Prostate gland (tissue), 2 donors: ENCODE measurements at regions not wholly inside any gene's neighbourhood (a gene's known extent, or its start where the extent isn't known, plus 50 kb on each side); places are given as distances from the start of the nearest gene placed in this dataset.

Experiments used
- POLR2AphosphoS5 ChIP-seq: sonication (generic); formaldehyde crosslinking; IDR thresholded peaks from one replicate; pipeline ENCODE4 v1.6.1; 2017; ENCODE audit warnings: antibody characterized with exemption
- TF ChIP-seq, protein P1 (sequence below), 4 experiments: fragments of 200-600 bp in 2 of 4; fragments of 450-650 bp in 2 of 4; sonication (generic) in 2 of 4; IDR thresholded peaks; 1 replicate in 3 of 4; 2 replicates in 1 of 4; pipeline ENCODE4 v1.5.1; 2016 to 2019; ENCODE audit warnings: antibody characterized with exemption in 4 of 4, mild to moderate bottlenecking in 2 of 4, moderate library complexity in 2 of 4

DNA sequence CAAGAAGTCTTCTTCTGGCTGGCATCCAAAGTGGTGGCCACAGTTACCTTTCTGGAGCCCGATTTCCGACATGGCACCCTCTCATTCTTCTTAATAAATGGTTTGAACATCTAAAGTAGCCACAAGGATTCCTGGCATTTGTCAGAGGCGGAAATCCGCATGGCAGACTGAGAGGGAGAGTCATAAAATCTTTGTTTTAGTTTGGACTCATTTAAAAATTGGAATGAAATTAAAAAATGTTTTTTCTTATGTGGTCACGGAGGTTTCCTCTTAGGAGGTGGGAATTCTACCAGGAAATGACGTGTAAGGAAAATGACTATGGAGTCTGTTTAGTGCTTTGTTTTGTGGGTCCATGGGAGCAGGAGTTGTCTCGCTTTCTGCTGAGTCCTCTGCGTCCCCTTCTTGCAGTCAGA, 133.0 kb upstream of the PTCH1 start:
- TF ChIP-seq, protein P1, sequence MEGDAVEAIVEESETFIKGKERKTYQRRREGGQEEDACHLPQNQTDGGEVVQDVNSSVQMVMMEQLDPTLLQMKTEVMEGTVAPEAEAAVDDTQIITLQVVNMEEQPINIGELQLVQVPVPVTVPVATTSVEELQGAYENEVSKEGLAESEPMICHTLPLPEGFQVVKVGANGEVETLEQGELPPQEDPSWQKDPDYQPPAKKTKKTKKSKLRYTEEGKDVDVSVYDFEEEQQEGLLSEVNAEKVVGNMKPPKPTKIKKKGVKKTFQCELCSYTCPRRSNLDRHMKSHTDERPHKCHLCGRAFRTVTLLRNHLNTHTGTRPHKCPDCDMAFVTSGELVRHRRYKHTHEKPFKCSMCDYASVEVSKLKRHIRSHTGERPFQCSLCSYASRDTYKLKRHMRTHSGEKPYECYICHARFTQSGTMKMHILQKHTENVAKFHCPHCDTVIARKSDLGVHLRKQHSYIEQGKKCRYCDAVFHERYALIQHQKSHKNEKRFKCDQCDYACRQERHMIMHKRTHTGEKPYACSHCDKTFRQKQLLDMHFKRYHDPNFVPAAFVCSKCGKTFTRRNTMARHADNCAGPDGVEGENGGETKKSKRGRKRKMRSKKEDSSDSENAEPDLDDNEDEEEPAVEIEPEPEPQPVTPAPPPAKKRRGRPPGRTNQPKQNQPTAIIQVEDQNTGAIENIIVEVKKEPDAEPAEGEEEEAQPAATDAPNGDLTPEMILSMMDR (IDR thresholded peaks at IDR 0.05) = no peak
- TF ChIP-seq POLR2AphosphoS5 = no peak
